Endothelial cell of umbilical vein (primary cell): ENCODE measurements at regions not wholly inside any gene's neighbourhood (a gene's known extent, or its start where the extent isn't known, plus 50 kb on each side); places are given as distances from the start of the nearest gene placed in this dataset.
"Not testable (repeated sequence)": the region's sequence is repeated elsewhere in the genome, so short reads cannot be mapped to it uniquely, and the experiment has no call there.

ENCODE experiments used
- BruUV-seq: library from RNA; stranded (reverse); fragments of 400-500 nt; replicated peaks from 2 replicates; lab custom pipeline; 2021; lab: Mats Ljungman, UMichigan
- CTCF ChIA-PET: fragments of 300-600, 350-600 bp; sonication (Branson Sonifier 250); formaldehyde crosslinking; loops from one replicate; lab custom pipeline; 2021; ENCODE audit warnings: antibody characterized with exemption, inconsistent platforms; lab: Charles Lee
- POLR2A ChIA-PET: fragments of 300-600, 350-600 bp; sonication (Branson Sonifier 250); formaldehyde crosslinking; loops from one replicate; lab custom pipeline; 2021; ENCODE audit warnings: antibody characterized with exemption, inconsistent platforms; lab: Charles Lee
- DNase-seq: peaks from one replicate; pipeline ENCODE4 v3.0.0-alpha.2; 2011; ENCODE audit warnings: low read depth, low spot score
- FAIRE-seq: peaks from 2 replicates; lab custom pipeline; 2011; peaks lifted over from hg19 to GRCh38; lab: Jason Lieb, UNC
- H2AFZ ChIP-seq: 2 replicates; pipeline ENCODE4 v1.6.0; 2012; ENCODE audit warnings: low read depth, low read length, control low read depth, inconsistent platforms
- H3K27ac ChIP-seq: 2 replicates; pipeline ENCODE4 v1.5.1; 2011; ENCODE audit warnings: low read depth, mild to moderate bottlenecking, control low read depth, low read length, moderate library complexity; ENCODE audit not compliant: insufficient read depth
- H3K27me3 ChIP-seq, 2 experiments: 2 replicates each; pipeline versions ENCODE4 v1.6.0 to v1.6.1; 2011; ENCODE audit warnings: low read length in 2 of 2, mixed read lengths in 1 of 2; ENCODE audit not compliant: control insufficient read depth in 2 of 2, insufficient read depth in 2 of 2
- H3K36me3 ChIP-seq, 2 experiments: 2 replicates in 1 of 2; 3 replicates in 1 of 2; pipeline ENCODE4 v1.5.1; 2011; ENCODE audit warnings: low read length in 2 of 2, mild to moderate bottlenecking in 1 of 2, moderate library complexity in 1 of 2; ENCODE audit not compliant: control insufficient read depth in 2 of 2, insufficient read depth in 2 of 2; ENCODE audit errors: extremely low read depth in 1 of 2
- H3K4me1 ChIP-seq: 3 replicates; pipeline ENCODE4 v1.5.1; 2011; ENCODE audit warnings: mild to moderate bottlenecking, low read length; ENCODE audit not compliant: control insufficient read depth, insufficient read depth; ENCODE audit errors: extremely low read depth
- H3K4me2 ChIP-seq: 2 replicates; pipeline ENCODE4 v1.6.1; 2011; ENCODE audit warnings: low read length, control low read depth, mixed read lengths; ENCODE audit not compliant: insufficient read depth
- H3K4me3 ChIP-seq, 3 experiments: fragments of 200-600 bp in 1 of 3; sonication (generic), shearing (Covaris generic) in 1 of 3; replicated peaks in 1 of 3; 2 replicates each; pipeline ENCODE4 v1.5.1; 2011 to 2016; ENCODE audit warnings: control low read depth in 3 of 3, low read length in 3 of 3, mild to moderate bottlenecking in 2 of 3, inconsistent platforms in 1 of 3, low read depth in 1 of 3, moderate library complexity in 1 of 3; ENCODE audit not compliant: insufficient read depth in 1 of 3
- H3K79me2 ChIP-seq: 2 replicates; pipeline ENCODE4 v1.6.0; 2012; ENCODE audit warnings: low read length, inconsistent platforms; ENCODE audit not compliant: control insufficient read depth, insufficient read depth
- H3K9ac ChIP-seq: replicated peaks from 2 replicates; pipeline ENCODE3; 2011; ENCODE audit warnings: low read length, control low read depth; ENCODE audit not compliant: insufficient read depth; ENCODE audit errors: extremely low read depth
- H3K9me1 ChIP-seq: replicated peaks from 3 replicates; pipeline ENCODE4 v1.6.0; 2011; ENCODE audit warnings: mild to moderate bottlenecking, low read length; ENCODE audit not compliant: control insufficient read depth, insufficient read depth; ENCODE audit errors: extremely low read depth
- H3K9me3 ChIP-seq: replicated peaks from 2 replicates; pipeline ENCODE4 v1.5.1; 2012; ENCODE audit warnings: low read length, inconsistent platforms; ENCODE audit not compliant: control insufficient read depth, insufficient read depth
- H4K20me1 ChIP-seq: replicated peaks from 2 replicates; pipeline ENCODE3; 2011; ENCODE audit warnings: mild to moderate bottlenecking, low read length; ENCODE audit not compliant: control insufficient read depth, insufficient read depth; ENCODE audit errors: extremely low read depth
- dilution Hi-C: fragments of 300-500 bp; cut with MboI; formaldehyde crosslinking; loops from one replicate; pipeline ENCODE4 v1.15.0; 2019; ENCODE audit warnings: low sequenced_read_pairs; ENCODE audit not compliant: extremely low pct_ligation_motif_present
- intact Hi-C: fragments of 100-400 bp; cut with micrococcal nuclease; formaldehyde crosslinking; loops from one replicate; pipeline ENCODE4 v1.10.0; 2022

DNA sequence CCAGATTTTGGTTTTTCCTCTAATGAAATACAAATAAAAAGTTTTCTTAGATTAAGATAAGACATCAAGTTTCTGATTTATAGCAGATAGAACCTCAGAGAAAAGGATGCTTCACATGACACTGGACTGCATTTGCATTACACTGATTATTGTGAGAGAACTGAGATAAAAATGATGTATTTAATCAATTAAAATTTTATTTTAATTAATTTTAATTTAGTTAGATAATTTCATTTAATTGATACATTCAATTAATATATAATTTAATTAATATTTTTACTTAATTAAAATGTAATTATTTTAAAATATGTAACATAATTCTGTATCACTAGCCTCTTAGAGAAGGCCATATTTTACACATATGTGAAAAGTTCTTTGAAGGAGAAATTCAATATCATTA is 759.4 kb downstream of the TTLL7 start:
- H3K9ac ChIP-seq, BruUV-seq, H3K4me3 ChIP-seq, POLR2A ChIA-PET, DNase-seq, CTCF ChIA-PET, H3K36me3 ChIP-seq, intact Hi-C loops, H2AFZ ChIP-seq, H3K4me2 ChIP-seq, H4K20me1 ChIP-seq, H3K9me1 ChIP-seq, H3K27ac ChIP-seq, H3K4me1 ChIP-seq, H3K79me2 ChIP-seq, dilution Hi-C loops, H3K27me3 ChIP-seq, FAIRE-seq, H3K9me3 ChIP-seq: not testable (repeated sequence)

DNA sequence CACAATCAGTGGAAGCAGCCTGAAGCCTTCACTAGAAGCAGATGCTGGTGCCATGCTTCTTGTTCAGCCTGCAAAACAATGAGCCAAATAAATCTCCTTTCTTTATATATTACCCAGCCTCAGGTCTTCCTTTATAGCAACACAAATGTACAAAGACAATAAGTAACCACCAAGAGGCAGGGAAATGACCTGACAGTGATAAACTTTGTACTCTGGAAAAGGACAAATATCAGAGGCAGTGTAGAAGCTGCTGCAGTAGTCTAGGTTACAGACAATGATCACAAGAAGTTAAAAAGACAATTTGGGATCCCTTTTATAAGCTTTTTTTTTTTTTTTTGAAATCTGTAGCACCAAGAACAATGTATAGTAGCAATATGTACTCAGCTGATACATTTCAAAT is 760.3 kb downstream of the TTLL7 start:
- H3K4me3 ChIP-seq, H3K9ac ChIP-seq, FAIRE-seq, DNase-seq, H3K4me2 ChIP-seq, H3K9me1 ChIP-seq, H3K27ac ChIP-seq, H3K79me2 ChIP-seq, CTCF ChIA-PET, H3K4me1 ChIP-seq, intact Hi-C loops, H3K27me3 ChIP-seq, H3K9me3 ChIP-seq, H4K20me1 ChIP-seq, H2AFZ ChIP-seq, H3K36me3 ChIP-seq, dilution Hi-C loops, BruUV-seq, POLR2A ChIA-PET: not testable (repeated sequence)

DNA sequence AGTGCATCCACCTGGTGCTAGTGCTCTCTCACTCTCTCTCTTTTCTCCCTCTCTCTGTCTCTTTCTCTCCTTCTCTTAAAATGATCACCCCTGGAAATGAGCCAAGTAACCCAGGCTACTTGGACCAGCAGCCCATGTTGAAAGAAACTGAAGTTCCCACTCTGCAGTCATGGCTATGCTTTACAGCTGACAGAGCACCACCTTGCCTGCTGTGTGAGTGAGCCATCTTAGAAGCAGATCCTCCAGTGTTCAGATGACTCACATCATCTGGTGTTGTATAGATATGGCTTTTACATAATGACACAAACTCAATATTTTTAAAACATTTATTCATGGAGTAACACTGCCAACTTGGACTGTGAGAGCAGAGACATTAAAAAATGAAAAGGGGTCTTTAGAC is 779.1 kb downstream of the TTLL7 start:
- BruUV-seq, H3K9me3 ChIP-seq, dilution Hi-C loops, CTCF ChIA-PET, H3K36me3 ChIP-seq, H3K27me3 ChIP-seq, H3K4me3 ChIP-seq, POLR2A ChIA-PET, H3K9me1 ChIP-seq, intact Hi-C loops, H3K27ac ChIP-seq, H3K4me1 ChIP-seq, FAIRE-seq, DNase-seq, H3K79me2 ChIP-seq, H4K20me1 ChIP-seq, H2AFZ ChIP-seq, H3K4me2 ChIP-seq, H3K9ac ChIP-seq: not testable (repeated sequence)

DNA sequence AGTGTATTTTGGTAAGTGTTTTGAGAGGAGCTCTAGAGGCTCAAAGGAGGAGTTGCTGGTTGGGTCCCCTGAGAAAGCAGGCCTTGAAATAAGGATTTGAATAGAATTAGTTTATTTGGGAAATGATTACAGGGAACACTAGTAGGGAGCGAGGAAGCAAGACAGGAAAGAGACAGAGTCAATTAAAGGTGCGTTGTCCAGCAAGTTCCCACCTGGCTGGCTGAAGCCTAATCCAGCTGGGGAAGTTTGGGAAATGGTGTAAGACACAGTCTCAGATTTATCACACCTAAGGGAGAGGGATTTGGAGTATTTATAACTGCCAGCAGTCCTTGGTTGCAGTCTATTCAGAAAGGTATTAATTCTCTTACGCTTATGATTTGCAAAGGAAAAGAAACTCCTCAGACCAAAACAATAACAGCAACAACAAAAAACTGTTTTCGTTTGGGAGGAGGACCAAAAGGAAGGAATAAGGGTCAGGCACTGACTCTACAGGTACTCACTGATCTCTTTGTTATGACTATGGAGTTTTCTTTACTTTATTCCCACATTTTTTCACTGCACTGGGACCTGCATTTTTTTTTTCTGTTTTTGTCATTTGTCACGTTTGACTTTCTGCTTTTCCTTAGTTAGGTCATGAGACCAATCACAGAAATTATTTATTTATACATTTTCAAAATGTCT is 780.8 kb downstream of the TTLL7 start:
- H4K20me1 ChIP-seq, H3K36me3 ChIP-seq, dilution Hi-C loops, intact Hi-C loops, H3K79me2 ChIP-seq, H3K4me2 ChIP-seq, H3K4me3 ChIP-seq, H3K4me1 ChIP-seq, H3K9ac ChIP-seq, FAIRE-seq, H2AFZ ChIP-seq, BruUV-seq, POLR2A ChIA-PET, H3K9me3 ChIP-seq, CTCF ChIA-PET, H3K9me1 ChIP-seq, DNase-seq, H3K27me3 ChIP-seq, H3K27ac ChIP-seq: not testable (repeated sequence)
